ENCODE measurements at regions not wholly inside any gene's neighbourhood (a gene's known extent, or its start where the extent isn't known, plus 50 kb on each side); places are given as distances from the start of the nearest gene placed in this dataset.

GRCh38 chr2:177320596-177320995, 56.1 kb upstream of the NFE2L2 start:
- no peak for TF ChIP-seq EZH2 (IDR thresholded peaks at IDR 0.05; ENCODE audit: low read length)
- TF ChIP-seq CTCF (optimal IDR thresholded peaks at IDR 0.05 in 1 of 3, IDR thresholded peaks at IDR 0.05 in 1 of 3, conservative IDR thresholded peaks at IDR 0.05 in 1 of 3; ENCODE audit: extremely low read depth in 1 of 3, insufficient read depth in 2 of 3, low read length in 3 of 3), result no peak

Measured in keratinocyte (primary cell).